GM11168 (cell line): ENCODE measurements at regions not wholly inside any gene's neighbourhood (a gene's known extent, or its start where the extent isn't known, plus 50 kb on each side); places are given as distances from the start of the nearest gene placed in this dataset.

Source experiments
- in situ Hi-C: fragments of 300-500 bp; cut with MboI; formaldehyde crosslinking; loops from one replicate; pipeline ENCODE4 v1.12.0; 2022; ENCODE audit warnings: low sequenced_read_pairs; ENCODE audit not compliant: unreplicated experiment

DNA sequence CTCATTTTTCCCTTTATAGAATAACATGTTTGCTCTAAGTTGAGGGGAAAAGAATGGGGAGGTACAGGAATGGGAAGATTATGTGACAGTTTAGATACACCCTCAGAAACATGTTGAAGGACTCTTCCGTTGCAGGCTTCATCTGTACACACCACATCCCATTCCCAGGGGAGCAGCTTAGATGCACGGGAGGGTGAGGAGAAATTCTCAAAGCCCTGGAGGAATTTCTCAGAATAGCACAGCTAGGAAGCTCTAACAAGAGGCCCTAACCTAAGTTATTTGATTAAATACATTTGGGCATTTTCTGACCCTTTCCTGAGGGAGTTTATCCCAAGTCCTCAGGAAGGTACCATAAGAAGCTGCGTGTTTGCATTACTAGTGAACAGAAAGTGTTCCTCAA lies 660.2 kb upstream of the IGFBP3 start:
- in situ Hi-C loops: no loop called here

DNA sequence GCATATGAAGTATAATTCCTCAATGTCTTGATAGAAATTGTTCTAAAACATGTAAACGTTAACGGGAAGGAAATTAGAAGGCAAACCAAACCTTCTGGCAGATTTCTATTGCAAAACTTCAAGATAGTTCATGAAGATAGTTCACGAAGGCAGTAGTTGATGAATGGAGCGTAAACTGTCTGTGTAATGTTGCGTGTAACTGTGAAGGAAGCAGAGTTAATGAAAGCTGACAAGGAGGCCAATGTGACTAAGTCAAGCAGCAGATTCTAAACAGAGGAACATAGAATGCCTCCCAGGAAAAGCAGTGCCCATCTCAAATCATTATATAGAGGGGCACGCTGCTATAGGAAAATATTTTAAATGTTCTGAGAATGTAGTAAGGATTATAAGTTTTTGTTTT lies 659.7 kb upstream of the IGFBP3 start:
- in situ Hi-C loops: no loop called here

DNA sequence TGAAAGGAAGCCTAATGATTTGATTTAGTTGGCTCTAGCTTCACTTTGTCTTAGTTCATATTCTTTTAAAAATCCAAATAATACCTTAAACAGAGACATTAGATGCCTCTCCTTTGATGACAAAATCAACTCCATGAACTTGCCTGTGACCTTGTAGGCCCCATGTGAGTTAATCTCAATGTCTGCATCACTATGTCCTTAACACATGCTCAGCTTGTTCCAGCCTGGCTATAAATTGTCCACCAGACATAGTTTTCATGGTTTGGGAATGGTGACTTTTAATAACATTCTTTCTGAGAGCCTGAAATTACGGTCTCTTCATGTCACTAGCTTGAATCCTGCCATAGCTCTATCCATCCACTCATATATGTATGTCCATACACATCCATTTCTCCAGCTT lies 656.3 kb upstream of the IGFBP3 start:
- in situ Hi-C loops: no loop called here

DNA sequence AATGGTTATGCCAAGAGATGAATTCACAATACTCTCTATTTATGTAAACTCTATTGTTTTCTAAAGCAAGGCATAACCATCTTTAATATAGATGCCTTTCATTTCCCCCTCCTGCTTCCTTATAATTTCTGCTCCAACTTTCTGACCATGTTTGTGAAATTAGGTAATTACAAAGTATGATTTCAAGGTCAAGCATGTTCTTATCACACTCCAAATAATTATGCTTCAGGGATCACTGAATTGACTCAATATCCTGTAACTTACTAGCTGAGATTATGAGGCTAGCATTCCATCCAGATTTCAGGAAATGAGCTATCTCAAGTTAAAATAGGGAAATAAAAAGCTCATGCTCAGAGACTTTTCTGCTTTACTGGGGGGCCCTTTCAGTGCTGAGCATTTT lies 655.9 kb upstream of the IGFBP3 start:
- in situ Hi-C loops: no loop called here

DNA sequence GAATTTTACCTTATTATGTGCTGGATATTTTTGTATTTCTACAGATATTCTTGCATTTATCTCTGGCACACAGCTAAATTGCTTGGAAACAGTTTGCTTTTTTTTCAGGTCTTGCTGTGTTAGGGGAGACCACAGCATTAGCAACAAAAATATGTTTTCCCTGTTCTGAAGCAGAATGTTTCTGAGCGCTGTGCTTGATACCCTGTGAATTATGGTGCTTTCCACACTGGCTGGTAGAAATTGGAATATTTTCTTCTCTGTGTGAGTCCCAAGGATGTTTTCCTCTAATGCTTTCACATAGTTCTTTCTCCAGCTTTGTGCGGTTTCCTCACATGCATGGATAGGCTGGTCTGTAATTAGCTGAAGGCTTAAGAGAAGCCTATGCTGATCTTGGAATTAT lies 651.6 kb upstream of the IGFBP3 start:
- in situ Hi-C loops: no loop called here

DNA sequence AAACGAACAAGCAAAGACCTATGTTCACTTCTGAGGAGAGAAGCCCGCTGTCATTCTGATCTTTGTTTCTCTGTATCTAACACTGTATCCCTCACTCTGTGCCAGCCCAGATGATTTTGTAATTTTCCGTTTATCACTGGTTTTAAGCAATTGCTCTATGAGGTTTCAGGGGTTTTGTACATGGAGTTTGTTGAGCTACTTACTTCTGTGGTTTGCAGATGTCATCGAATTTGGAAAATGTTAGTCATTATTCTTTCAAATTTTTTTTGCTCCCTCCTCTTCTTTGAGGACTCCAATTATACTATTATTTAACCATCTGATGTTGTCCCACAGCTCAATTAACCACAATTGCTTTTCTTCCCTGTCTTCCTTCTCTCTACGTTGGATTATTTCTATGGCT lies 650.9 kb upstream of the IGFBP3 start:
- in situ Hi-C loops: no loop called here

DNA sequence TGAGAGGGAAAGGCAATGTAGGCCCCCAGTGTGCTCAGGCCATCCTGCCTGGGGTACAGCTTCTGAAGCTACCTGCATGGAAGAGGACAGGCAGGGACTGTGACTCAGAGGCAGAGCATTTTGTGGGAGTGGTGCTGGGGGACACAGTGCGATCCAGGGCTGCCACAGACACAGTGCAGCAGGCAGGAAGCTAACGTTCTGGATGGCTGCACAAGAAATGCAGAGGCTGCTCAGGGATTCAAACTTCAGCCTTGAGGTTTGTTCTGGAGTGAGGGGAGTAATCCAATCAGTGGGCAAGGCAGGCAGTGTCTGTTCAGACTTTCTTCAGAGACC lies 648.0 kb upstream of the IGFBP3 start:
- in situ Hi-C loops: no loop called here

DNA sequence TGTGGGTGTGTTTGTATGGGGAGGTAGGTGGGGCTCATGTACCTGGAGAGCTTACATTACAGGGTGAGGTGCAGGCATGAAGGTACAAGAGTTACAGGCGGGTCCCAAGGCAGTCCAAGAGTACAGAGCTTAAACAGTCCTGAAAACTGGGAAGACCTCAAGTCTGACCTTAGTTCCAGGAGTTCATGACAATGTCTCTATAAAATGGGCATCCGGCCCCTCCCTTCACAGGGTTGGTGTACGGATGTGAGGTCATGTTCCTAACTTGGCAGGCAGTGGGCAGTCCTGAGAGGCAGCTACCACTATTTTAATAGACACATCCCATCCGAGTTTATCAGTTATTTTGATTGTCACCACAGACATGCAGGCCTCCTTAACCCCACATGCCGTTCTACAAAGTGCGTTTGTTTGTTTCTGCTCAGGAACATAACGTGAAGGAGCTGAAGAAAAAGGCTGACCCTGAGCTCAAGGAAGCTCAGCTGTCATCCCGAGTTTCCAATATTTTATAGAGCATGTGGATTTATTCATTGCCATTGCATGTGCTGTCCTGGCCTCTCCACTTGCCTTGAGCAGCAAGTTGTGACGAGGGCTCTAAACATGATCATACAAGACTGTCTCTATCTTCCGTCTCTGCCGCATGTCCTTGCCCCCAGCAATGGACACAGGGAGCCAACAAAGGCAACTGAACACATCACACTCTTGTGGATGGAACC lies 647.5 kb upstream of the IGFBP3 start:
- in situ Hi-C loops: no loop called here

DNA sequence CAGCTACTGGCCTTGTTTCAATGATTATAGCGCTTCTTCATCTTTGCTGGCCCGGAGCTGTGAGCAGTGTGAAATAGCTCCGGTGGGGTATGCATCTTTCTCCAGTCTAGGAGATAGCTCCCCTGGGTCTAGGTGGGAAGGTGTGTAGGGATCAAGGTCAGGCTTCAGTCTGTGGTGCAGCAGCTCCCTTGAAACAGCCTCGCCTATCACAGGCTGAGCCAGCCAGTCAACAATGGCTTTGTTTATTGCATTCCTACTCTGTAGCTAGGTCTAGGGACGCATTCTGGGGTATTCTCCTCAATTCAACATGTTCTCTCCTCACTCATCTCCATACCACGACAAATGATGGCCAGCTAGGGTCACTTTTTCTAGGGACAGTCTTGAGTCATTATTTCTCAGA lies 646.8 kb upstream of the IGFBP3 start:
- in situ Hi-C loops: no loop called here

DNA sequence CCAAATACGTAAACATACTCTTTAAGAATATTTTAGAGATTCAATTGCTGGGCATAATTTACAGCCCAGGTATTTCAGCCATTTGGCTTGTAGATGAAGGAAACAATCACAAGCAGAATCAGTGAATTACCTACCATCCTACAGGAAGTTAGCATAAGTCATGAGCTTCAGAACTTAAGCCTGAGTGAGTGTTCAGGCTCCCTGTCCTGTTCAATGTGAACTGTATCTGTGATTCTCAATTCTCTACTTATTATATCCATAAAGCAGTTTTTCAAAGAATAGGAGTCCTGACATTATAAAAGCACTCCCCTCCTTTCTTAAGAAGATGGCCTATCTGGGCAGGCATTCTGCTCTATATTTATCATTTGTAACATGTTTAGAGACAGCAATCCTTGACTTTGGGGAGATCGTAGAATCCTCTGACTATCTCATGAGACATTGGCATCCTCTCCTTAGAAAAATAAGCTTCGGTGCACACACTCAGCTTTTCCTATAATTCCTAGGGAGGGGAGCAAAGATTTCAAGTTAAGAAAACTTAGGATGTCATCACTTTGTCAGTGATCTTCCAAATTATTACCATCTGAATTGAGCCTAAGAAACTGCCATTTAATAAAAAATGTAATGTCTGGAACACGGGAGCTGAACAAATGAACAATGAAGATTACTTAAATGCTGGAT lies 645.2 kb upstream of the IGFBP3 start:
- in situ Hi-C loops: no loop called here

DNA sequence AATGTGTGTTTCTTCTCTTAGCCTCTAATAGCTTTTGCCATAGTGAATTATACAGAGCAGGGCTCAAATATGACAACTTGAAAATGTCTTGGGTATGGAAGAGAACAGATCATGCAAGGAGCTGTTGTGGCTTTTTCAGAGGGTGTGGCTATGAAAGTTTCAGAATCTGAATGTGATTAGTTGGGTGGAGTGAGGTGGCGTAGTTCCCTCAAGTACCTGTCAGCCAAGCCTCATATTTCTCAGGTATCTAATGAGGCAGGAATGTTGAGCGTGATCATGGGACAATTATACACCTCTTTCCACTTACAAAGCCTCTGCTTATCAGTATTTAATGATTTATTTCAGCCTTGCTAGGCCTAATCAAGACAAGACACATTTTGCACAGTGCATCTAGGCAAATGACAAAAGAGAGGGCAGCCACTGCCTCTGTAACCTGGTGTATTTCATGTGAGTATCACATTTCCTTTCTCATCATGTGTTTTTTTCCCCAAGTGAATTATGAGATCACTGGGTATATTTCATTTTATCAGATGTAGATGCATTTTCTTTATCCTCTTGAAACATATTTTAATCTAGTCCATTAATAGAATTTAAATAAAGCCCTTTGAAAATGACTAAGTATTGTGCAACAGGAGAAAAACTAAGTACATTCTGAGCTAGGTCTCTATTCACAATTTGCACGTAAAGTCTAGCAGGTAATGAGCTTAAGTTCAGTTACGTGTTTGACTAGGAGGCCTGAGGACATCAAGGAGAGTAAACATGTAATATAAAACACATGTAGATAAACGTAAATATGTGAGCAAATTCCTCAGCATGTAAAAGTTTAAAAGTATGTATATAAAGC lies 644.4 kb upstream of the IGFBP3 start:
- in situ Hi-C loops: no loop called here

DNA sequence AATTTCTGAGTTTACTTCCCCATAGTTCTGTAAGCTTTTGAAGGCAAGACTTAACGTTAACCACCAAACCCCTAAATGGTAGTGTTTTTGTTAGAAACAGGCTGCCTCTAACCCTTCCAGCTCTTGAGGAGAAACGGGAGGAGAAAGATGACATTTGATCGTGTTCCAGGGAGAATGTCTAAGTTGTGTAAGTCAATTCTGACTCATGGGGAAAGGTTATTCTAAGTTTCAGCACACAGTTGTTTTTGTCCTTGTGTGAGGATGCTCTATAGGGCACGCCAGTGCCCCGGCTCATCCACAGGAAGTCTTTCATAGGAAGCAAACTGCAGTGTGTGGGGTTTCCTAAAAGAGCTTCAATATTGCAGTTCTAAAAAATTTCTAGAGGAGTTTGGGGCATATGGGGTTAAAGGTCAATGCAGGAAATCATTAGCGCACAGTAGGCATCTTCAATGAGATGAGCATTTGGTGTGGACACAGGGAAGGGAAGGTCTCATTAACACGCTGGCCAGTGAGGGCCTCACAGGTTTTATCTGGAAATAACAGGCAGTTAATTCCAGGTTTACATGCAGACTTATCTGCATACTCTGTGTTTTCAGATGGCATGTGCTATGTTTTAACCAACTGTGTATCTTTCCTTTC lies 638.2 kb upstream of the IGFBP3 start:
- in situ Hi-C loops: no loop called here

DNA sequence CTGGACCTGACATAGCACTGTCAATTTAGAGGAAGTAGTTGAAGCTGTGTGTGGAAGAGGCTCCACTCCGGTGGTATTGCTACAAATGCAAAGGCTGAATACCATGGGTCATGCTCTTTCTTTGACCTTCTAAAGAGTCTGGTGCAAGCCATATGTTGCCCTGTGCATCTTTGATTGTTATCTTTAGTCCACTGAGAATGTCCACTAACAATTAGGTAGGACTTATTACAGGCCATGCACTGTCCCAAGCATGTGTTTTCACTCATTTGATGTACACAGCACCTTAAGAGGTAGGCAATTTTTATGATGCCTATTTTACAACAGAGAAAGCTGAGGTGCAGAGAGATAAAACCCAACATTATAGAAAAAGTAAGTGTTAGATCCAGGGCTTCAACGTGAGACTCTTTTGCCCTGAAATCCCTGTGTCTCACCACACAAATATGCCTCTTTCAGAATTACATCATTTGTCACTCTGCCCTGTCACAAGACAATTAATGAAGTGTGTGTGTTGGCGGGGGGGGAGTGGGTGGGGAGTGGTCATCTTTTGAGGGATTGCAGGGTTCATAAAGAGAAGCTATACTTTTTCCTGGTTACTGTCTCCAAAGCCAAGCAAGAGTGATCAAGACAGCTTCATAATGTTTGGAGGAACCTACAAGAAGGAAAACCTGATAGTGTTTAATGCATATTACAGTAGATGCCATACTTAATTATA lies 637.6 kb upstream of the IGFBP3 start:
- in situ Hi-C loops: no loop called here

DNA sequence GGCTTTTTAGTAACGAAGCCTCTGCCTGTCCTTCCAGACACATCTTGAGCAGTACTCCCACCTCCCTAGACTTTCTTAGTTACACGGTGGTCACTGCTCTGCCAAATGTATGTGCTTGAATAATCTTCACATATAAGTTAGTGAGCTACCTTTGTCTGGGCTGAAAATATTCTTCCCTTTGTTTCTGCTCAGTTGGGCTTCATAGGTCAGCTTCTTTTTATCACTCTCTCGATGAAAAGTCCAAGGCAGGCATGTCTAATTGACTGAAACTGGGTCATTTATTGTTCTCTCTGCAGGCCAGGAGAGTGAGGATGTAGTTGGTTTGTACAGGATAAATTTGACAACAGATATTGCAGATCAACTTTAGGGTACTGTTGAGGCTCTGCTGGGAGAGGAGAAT lies 636.7 kb upstream of the IGFBP3 start:
- in situ Hi-C loops: no loop called here

DNA sequence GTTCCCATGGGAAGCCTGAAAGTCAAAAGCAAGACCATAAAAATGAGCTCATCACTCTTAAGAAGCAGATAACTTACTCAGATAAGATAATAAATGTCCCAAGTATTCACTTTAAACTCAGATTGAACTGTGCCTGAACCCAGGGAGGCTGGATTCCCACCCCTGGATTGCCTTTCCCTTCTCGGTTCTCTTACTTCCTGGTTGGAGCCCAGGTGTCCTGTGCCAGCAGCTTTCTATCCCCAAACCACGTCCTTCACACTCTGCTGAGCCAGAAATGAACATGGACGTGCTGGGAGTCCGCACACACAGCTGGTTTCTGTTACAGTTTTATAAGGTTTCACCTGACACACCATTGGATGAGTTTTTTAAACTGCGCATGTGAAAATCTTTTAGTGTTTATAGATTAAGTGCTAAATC lies 636.2 kb upstream of the IGFBP3 start:
- in situ Hi-C loops: no loop called here

DNA sequence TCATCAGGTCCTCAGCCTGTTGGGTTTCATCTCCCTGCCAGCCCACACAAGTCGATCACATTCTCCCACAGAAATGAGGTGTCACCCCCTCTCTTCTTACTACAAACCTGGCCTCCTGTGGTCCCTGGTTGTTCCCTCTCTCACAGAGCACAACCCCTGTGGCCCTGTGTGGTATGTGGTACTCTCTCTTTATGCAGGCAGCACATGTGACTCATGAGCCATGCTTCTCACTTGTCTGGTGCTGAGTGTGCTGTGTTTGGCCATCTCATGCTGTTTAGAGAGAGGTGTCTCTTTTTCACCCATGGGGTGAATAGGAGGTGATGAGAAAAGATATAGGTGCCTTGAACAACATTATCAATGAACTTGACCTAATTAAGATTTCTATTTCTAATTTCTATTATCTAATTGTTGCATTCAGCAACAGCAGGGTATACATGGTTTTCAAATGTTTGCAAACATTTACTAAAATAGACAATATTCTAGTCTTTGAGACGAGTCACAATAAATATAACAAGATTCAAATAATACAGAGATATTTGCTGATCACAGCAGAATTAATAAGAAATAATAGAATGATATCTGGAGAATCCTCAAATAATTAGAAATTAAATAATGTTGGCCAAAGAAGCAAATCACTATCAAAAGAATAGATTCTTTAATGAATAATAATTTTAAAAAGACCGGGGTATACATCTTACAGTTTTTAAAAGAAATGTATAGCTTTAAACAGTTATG lies 633.8 kb upstream of the IGFBP3 start:
- in situ Hi-C loops: no loop called here

DNA sequence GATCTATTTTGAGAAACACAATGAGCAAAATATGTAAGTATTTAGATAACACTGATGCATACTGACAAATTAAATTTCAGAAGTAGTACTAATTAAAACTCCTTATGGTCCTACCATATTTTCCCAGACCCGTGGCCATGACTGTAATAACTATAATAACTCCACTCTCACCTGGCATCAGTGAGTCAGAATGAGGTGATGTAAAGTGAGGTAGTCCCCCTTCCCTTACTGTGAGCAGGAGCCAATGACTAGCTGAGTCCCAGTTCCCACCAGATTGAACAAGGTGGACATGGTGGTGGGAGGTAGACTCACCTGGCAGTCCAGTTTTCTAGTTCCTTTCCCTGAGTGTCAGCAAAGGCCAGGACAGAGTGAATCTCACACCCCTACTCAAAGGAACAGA lies 630.5 kb upstream of the IGFBP3 start:
- in situ Hi-C loops: no loop called here

DNA sequence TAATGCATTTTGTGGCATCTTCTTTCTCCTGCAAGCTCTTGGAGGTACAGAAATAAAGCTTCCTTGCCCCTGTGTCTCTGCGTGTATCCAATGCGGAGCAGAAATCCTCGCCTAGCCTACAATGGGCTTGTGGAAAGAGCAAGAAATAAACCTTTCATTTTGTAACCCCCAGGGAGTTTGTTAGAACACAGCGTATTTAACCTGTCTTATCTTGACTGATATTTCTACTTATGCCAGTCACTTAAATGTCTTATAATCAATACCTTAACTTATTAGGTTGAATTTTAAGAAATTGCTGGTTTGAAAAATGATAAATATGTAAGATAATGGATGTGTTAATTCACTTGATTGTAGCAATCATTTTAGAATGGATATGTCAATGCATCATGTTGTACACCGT lies 629.8 kb upstream of the IGFBP3 start:
- in situ Hi-C loops: no loop called here

DNA sequence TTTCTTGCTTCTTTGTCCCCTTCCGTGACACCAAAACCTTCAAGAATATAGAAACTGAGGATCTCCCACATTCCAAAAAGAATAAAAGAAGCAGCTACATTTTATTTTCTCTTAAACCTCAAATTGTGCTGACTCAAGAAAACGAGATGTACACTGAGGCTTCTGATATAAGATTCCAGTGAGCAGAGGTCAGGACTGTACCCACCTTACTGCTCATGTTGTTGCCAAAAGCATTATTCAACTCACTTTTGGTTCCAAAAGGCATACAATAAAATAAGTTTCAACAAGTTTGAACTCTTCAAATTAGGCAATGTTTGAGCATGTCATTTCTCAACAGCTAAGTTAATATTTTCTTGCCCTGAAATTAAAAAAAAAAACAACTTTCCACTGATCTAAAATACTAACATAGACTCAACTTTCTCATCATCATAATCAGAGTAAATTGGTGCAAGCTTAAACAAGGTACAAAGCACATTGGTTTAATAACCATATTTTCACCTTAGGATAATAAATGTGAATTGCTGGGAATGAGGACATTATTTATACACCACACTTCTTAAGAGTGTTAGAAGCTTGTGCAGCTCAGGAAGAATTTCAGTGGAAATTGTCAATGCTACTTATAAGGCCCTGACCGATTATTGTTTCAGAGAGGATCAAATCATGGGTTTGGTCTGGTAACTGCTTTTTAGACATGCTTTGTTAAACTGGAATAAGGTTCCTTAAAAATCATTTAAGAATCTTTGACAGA lies 629.0 kb upstream of the IGFBP3 start:
- in situ Hi-C loops: no loop called here
